GM23338 (cell line): ENCODE measurements at regions not wholly inside any gene's neighbourhood (a gene's known extent, or its start where the extent isn't known, plus 50 kb on each side); places are given as distances from the start of the nearest gene placed in this dataset.

ENCODE experiments used
- ATAC-seq: fragments of 200-7000 bp; cut with Tn5 transposase; 3 replicates; pipeline ENCODE4 v1.9.1; 2020
- DNase-seq: peaks from one replicate; pipeline ENCODE4 v3.0.0-alpha.2; 2015; ENCODE audit warnings: low spot score
- H2AFZ ChIP-seq: fragments of 200-600 bp; sonication (generic); 2 replicates; pipeline ENCODE4 v1.8.0; 2016; ENCODE audit warnings: antibody characterized with exemption, mild to moderate bottlenecking, moderate library complexity
- H3F3A ChIP-seq: fragments of 200-600 bp; sonication (generic); replicated peaks from 2 replicates; pipeline ENCODE4 v1.8.0; 2017; ENCODE audit warnings: antibody characterized with exemption, mixed run types, low read depth
- H3K27ac ChIP-seq: fragments of 200-600 bp; sonication (generic); 2 replicates; pipeline ENCODE4 v1.6.1; 2016; ENCODE audit warnings: low read depth
- H3K27me3 ChIP-seq: fragments of 200-600 bp; sonication (generic); 2 replicates; pipeline ENCODE4 v1.8.0; 2016; ENCODE audit warnings: mild to moderate bottlenecking, mixed run types, moderate library complexity; ENCODE audit not compliant: insufficient read depth
- H3K36me3 ChIP-seq: fragments of 200-600 bp; sonication (generic); 2 replicates; pipeline ENCODE4 v1.8.0; 2016; ENCODE audit warnings: mild to moderate bottlenecking; ENCODE audit not compliant: insufficient read depth
- H3K4me1 ChIP-seq: fragments of 200-600 bp; sonication (generic); 2 replicates; pipeline ENCODE4 v1.8.0; 2016; ENCODE audit warnings: mild to moderate bottlenecking, moderate library complexity; ENCODE audit not compliant: insufficient read depth
- H3K4me2 ChIP-seq: fragments of 200-600 bp; sonication (generic); 2 replicates; pipeline ENCODE4 v1.7.1; 2017; ENCODE audit warnings: mixed run types
- H3K4me3 ChIP-seq: fragments of 200-600 bp; sonication (generic); 2 replicates; pipeline ENCODE4 v1.6.1; 2016; ENCODE audit warnings: mixed run types
- H3K79me2 ChIP-seq: fragments of 200-600 bp; sonication (generic); replicated peaks from 2 replicates; pipeline ENCODE4 v1.8.0; 2017; ENCODE audit warnings: mild to moderate bottlenecking; ENCODE audit not compliant: insufficient read depth
- H3K9me2 ChIP-seq: fragments of 200-600 bp; sonication (generic); 2 replicates; pipeline ENCODE4 v1.8.0; 2017; ENCODE audit not compliant: insufficient read depth
- H4K20me1 ChIP-seq: fragments of 200-600 bp; sonication (generic); replicated peaks from 2 replicates; pipeline ENCODE4 v1.8.0; 2017; ENCODE audit warnings: mild to moderate bottlenecking; ENCODE audit not compliant: insufficient read depth
- H3K27ac Mint-ChIP-seq: 2 replicates; pipeline ENCODE4 v1.8.0; 2020; ENCODE audit warnings: inconsistent platforms, mild to moderate bottlenecking, moderate library complexity, mixed read lengths
- H3K27me3 Mint-ChIP-seq: 3 replicates; pipeline ENCODE4 v1.8.0; 2022; ENCODE audit warnings: low read depth, mild to moderate bottlenecking, moderate library complexity, mixed read lengths, inconsistent platforms; ENCODE audit not compliant: insufficient read depth, poor library complexity
- H3K36me3 Mint-ChIP-seq: 3 replicates; pipeline ENCODE4 v1.8.0; 2021; ENCODE audit warnings: low read depth, mild to moderate bottlenecking, inconsistent platforms, moderate library complexity, mixed read lengths
- H3K4me1 Mint-ChIP-seq: 3 replicates; pipeline ENCODE4 v1.8.0; 2020; ENCODE audit warnings: mild to moderate bottlenecking, inconsistent platforms, mixed read lengths
- H3K4me3 Mint-ChIP-seq: 3 replicates; pipeline ENCODE4 v1.8.0; 2021; ENCODE audit warnings: moderate library complexity, mild to moderate bottlenecking, inconsistent platforms, mixed read lengths
- H3K9me3 Mint-ChIP-seq: 3 replicates; pipeline ENCODE4 v1.8.0; 2020; ENCODE audit warnings: moderate library complexity, mild to moderate bottlenecking, inconsistent platforms, mixed read lengths
- CREB1 ChIP-seq: fragments of 250-450 bp; sonication (Bioruptor Pico); IDR thresholded peaks from 2 replicates; pipeline ENCODE4 v1.5.0; 2020; ENCODE audit warnings: low read depth, mild to moderate bottlenecking, moderate library complexity
- EZH2 ChIP-seq: fragments of 200-600 bp; sonication (generic); IDR thresholded peaks from one replicate; pipeline ENCODE4 v1.8.0; 2017; ENCODE audit warnings: antibody characterized with exemption, mild to moderate bottlenecking, low read depth; ENCODE audit not compliant: unreplicated experiment
- EZH2phosphoT487 ChIP-seq: fragments of 200-600 bp; sonication (generic); IDR thresholded peaks from one replicate; pipeline ENCODE4 v1.8.1; 2018; ENCODE audit warnings: antibody characterized with exemption; ENCODE audit not compliant: unreplicated experiment
- JUNB ChIP-seq: IDR thresholded peaks from one replicate; pipeline ENCODE4 v1.6.1; 2016; ENCODE audit warnings: antibody characterized with exemption; ENCODE audit not compliant: unreplicated experiment
- NANOG ChIP-seq: IDR thresholded peaks from 2 replicates; pipeline ENCODE4 v1.6.1; 2016; ENCODE audit warnings: antibody characterized with exemption, borderline replicate concordance
- POLR2AphosphoS5 ChIP-seq: IDR thresholded peaks from 2 replicates; pipeline ENCODE4 v1.6.1; 2016; ENCODE audit warnings: antibody characterized with exemption, low read depth
- STAT1 ChIP-seq: IDR thresholded peaks from one replicate; pipeline ENCODE4 v1.6.1; 2016; ENCODE audit warnings: antibody characterized with exemption; ENCODE audit not compliant: unreplicated experiment
- ZNF114 ChIP-seq: fragments of 250-450 bp; sonication (Bioruptor Pico); IDR thresholded peaks from 2 replicates; pipeline ENCODE4 v1.5.0; 2020; ENCODE audit warnings: mild to moderate bottlenecking, moderate library complexity
- ZNF331 ChIP-seq: fragments of 250-450 bp; sonication (Bioruptor Pico); IDR thresholded peaks from 2 replicates; pipeline ENCODE4 v1.5.0; 2020; ENCODE audit warnings: low read depth, mild to moderate bottlenecking, moderate library complexity
- TF ChIP-seq, protein P1 (sequence below): IDR thresholded peaks from one replicate; pipeline ENCODE4 v1.6.1; 2018; ENCODE audit warnings: antibody characterized with exemption; ENCODE audit not compliant: unreplicated experiment
- TF ChIP-seq, protein P2 (sequence below), 2 experiments: fragments of 200-600 bp in 1 of 2; sonication (generic) in 1 of 2; conservative IDR thresholded peaks; 2 replicates each; pipeline versions ENCODE4 v1.5.1 to v1.6.1; 2016 to 2017; ENCODE audit warnings: antibody characterized with exemption in 2 of 2, low read depth in 2 of 2, mild to moderate bottlenecking in 2 of 2, moderate library complexity in 1 of 2
- TF ChIP-seq, protein P3 (sequence below): IDR thresholded peaks from 2 replicates; pipeline ENCODE4 v1.6.1; 2016; ENCODE audit warnings: antibody characterized with exemption
- TF ChIP-seq, protein P4 (sequence below): fragments of 250-450 bp; sonication (Bioruptor Pico); IDR thresholded peaks from 2 replicates; pipeline ENCODE4 v1.5.0; 2020; ENCODE audit warnings: mild to moderate bottlenecking, moderate library complexity

DNA sequence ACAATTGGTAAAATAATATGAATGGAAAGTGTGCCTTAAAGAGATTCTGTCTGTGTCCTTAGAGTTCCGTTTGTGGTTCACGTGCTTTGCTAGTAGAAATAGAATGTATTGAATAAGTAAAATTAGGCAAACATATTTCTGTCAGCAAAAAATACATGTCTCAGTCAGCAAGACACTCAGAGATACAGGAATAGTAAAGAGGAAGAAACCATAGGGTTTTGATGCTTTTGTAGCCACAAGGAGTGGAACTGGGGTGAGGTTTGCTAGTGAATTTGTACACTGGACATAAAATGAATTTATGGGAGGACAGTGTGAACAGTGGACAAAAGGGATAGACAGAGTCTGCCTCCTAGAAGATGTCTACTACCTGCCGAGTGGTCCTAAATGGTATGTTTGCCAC lies 289.2 kb upstream of the NRP1 start:
- H3K36me3 Mint-ChIP-seq: no peaks in the 10 kb centered on the region
- H3K9me3 Mint-ChIP-seq: 0 out of 3 replicates have a peak, but pooled peaks cover 3% of the 10 kb centered on the region
- no peak for DNase-seq
- no peak overlapping the region for H2AFZ ChIP-seq
- no peaks in the 10 kb centered on the region for H4K20me1 ChIP-seq
- peaks cover 21% of the 10 kb centered on the region for H3K9me2 ChIP-seq
- H3K4me1 ChIP-seq: no peaks in the 10 kb centered on the region
- H3K4me3 ChIP-seq: no peak overlapping the region
- H3K27me3 ChIP-seq: no peaks in the 10 kb centered on the region
- TF ChIP-seq EZH2phosphoT487 (no peak), POLR2AphosphoS5 (no peak), CREB1 (CRISPR knock-in tag) (no peak), NANOG (no peak), STAT1 (no peak), ZNF331 (CRISPR knock-in tag) (no peak), ZNF114 (CRISPR knock-in tag) (no peak), EZH2 (no peak), JUNB (no peak)
- TF ChIP-seq, protein P1, sequence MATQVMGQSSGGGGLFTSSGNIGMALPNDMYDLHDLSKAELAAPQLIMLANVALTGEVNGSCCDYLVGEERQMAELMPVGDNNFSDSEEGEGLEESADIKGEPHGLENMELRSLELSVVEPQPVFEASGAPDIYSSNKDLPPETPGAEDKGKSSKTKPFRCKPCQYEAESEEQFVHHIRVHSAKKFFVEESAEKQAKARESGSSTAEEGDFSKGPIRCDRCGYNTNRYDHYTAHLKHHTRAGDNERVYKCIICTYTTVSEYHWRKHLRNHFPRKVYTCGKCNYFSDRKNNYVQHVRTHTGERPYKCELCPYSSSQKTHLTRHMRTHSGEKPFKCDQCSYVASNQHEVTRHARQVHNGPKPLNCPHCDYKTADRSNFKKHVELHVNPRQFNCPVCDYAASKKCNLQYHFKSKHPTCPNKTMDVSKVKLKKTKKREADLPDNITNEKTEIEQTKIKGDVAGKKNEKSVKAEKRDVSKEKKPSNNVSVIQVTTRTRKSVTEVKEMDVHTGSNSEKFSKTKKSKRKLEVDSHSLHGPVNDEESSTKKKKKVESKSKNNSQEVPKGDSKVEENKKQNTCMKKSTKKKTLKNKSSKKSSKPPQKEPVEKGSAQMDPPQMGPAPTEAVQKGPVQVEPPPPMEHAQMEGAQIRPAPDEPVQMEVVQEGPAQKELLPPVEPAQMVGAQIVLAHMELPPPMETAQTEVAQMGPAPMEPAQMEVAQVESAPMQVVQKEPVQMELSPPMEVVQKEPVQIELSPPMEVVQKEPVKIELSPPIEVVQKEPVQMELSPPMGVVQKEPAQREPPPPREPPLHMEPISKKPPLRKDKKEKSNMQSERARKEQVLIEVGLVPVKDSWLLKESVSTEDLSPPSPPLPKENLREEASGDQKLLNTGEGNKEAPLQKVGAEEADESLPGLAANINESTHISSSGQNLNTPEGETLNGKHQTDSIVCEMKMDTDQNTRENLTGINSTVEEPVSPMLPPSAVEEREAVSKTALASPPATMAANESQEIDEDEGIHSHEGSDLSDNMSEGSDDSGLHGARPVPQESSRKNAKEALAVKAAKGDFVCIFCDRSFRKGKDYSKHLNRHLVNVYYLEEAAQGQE: no peak
- TF ChIP-seq, protein P2, sequence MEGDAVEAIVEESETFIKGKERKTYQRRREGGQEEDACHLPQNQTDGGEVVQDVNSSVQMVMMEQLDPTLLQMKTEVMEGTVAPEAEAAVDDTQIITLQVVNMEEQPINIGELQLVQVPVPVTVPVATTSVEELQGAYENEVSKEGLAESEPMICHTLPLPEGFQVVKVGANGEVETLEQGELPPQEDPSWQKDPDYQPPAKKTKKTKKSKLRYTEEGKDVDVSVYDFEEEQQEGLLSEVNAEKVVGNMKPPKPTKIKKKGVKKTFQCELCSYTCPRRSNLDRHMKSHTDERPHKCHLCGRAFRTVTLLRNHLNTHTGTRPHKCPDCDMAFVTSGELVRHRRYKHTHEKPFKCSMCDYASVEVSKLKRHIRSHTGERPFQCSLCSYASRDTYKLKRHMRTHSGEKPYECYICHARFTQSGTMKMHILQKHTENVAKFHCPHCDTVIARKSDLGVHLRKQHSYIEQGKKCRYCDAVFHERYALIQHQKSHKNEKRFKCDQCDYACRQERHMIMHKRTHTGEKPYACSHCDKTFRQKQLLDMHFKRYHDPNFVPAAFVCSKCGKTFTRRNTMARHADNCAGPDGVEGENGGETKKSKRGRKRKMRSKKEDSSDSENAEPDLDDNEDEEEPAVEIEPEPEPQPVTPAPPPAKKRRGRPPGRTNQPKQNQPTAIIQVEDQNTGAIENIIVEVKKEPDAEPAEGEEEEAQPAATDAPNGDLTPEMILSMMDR (conservative IDR thresholded peaks at IDR 0.05; ENCODE audit: low read depth in 2 of 2): no peak
- TF ChIP-seq, protein P3, sequence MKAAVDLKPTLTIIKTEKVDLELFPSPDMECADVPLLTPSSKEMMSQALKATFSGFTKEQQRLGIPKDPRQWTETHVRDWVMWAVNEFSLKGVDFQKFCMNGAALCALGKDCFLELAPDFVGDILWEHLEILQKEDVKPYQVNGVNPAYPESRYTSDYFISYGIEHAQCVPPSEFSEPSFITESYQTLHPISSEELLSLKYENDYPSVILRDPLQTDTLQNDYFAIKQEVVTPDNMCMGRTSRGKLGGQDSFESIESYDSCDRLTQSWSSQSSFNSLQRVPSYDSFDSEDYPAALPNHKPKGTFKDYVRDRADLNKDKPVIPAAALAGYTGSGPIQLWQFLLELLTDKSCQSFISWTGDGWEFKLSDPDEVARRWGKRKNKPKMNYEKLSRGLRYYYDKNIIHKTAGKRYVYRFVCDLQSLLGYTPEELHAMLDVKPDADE: no peak
- TF ChIP-seq, protein P4, sequence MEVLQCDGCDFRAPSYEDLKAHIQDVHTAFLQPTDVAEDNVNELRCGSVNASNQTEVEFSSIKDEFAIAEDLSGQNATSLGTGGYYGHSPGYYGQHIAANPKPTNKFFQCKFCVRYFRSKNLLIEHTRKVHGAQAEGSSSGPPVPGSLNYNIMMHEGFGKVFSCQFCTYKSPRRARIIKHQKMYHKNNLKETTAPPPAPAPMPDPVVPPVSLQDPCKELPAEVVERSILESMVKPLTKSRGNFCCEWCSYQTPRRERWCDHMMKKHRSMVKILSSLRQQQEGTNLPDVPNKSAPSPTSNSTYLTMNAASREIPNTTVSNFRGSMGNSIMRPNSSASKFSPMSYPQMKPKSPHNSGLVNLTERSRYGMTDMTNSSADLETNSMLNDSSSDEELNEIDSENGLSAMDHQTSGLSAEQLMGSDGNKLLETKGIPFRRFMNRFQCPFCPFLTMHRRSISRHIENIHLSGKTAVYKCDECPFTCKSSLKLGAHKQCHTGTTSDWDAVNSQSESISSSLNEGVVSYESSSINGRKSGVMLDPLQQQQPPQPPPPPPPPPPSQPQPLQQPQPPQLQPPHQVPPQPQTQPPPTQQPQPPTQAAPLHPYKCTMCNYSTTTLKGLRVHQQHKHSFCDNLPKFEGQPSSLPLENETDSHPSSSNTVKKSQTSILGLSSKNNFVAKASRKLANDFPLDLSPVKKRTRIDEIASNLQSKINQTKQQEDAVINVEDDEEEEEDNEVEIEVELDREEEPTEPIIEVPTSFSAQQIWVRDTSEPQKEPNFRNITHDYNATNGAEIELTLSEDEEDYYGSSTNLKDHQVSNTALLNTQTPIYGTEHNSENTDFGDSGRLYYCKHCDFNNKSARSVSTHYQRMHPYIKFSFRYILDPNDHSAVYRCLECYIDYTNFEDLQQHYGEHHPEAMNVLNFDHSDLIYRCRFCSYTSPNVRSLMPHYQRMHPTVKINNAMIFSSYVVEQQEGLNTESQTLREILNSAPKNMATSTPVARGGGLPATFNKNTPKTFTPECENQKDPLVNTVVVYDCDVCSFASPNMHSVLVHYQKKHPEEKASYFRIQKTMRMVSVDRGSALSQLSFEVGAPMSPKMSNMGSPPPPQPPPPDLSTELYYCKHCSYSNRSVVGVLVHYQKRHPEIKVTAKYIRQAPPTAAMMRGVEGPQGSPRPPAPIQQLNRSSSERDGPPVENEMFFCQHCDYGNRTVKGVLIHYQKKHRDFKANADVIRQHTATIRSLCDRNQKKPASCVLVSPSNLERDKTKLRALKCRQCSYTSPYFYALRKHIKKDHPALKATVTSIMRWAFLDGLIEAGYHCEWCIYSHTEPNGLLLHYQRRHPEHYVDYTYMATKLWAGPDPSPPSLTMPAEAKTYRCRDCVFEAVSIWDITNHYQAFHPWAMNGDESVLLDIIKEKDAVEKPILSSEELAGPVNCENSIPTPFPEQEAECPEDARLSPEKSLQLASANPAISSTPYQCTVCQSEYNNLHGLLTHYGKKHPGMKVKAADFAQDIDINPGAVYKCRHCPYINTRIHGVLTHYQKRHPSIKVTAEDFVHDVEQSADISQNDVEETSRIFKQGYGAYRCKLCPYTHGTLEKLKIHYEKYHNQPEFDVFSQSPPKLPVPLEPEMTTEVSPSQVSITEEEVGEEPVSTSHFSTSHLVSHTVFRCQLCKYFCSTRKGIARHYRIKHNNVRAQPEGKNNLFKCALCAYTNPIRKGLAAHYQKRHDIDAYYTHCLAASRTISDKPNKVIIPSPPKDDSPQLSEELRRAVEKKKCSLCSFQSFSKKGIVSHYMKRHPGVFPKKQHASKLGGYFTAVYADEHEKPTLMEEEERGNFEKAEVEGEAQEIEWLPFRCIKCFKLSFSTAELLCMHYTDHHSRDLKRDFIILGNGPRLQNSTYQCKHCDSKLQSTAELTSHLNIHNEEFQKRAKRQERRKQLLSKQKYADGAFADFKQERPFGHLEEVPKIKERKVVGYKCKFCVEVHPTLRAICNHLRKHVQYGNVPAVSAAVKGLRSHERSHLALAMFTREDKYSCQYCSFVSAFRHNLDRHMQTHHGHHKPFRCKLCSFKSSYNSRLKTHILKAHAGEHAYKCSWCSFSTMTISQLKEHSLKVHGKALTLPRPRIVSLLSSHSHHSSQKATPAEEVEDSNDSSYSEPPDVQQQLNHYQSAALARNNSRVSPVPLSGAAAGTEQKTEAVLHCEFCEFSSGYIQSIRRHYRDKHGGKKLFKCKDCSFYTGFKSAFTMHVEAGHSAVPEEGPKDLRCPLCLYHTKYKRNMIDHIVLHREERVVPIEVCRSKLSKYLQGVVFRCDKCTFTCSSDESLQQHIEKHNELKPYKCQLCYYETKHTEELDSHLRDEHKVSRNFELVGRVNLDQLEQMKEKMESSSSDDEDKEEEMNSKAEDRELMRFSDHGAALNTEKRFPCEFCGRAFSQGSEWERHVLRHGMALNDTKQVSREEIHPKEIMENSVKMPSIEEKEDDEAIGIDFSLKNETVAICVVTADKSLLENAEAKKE (CRISPR knock-in tag): no peak
- H3K27me3 Mint-ChIP-seq: peaks cover 2% of the 10 kb centered on the region
- no peak overlapping the region for H3K4me2 ChIP-seq
- ATAC-seq: no peak
- H3K36me3 ChIP-seq: no peaks in the 10 kb centered on the region
- no peak overlapping the region for H3K27ac Mint-ChIP-seq
- H3K27ac ChIP-seq: no peak overlapping the region
- H3K79me2 ChIP-seq: no peaks in the 10 kb centered on the region
- no peak overlapping the region for H3K4me3 Mint-ChIP-seq
- no peaks in the 10 kb centered on the region for H3F3A ChIP-seq
- H3K4me1 Mint-ChIP-seq: no peaks in the 10 kb centered on the region
